CD8-positive, alpha-beta memory T cell (primary cell): ENCODE measurements at regions not wholly inside any gene's neighbourhood (a gene's known extent, or its start where the extent isn't known, plus 50 kb on each side); places are given as distances from the start of the nearest gene placed in this dataset.

ENCODE experiments used
- CTCF ChIA-PET: fragments of 350-600 bp; sonication (Branson Sonifier 250); formaldehyde crosslinking; loops from one replicate; lab custom pipeline; 2021; ENCODE audit warnings: antibody characterized with exemption; lab: Charles Lee
- POLR2A ChIA-PET: fragments of 350-600 bp; sonication (Branson Sonifier 250); formaldehyde crosslinking; loops from one replicate; lab custom pipeline; 2021; ENCODE audit warnings: antibody characterized with exemption; lab: Charles Lee
- DNase-seq, 5 donors: peaks; one replicate each; pipeline versions ENCODE4 v3.0.0 to v3.0.0-alpha.2; 2020 to 2022; ENCODE audit warnings: mixed read lengths in 1 of 5
- H3K27ac ChIP-seq: one replicate; pipeline ENCODE4 v1.7.0; 2013; ENCODE audit warnings: low read depth, mild to moderate bottlenecking, low read length, moderate library complexity
- H3K27me3 ChIP-seq: 2 replicates; pipeline ENCODE4 v1.7.0; 2013; ENCODE audit warnings: low read length, mild to moderate bottlenecking; ENCODE audit not compliant: insufficient read depth, poor library complexity, severe bottlenecking
- H3K36me3 ChIP-seq: 2 replicates; pipeline ENCODE4 v1.7.0; 2013; ENCODE audit warnings: mild to moderate bottlenecking, low read length, moderate library complexity; ENCODE audit not compliant: insufficient read depth
- H3K4me1 ChIP-seq: 2 replicates; pipeline ENCODE4 v1.7.0; 2013; ENCODE audit warnings: mild to moderate bottlenecking, low read length, moderate library complexity; ENCODE audit not compliant: insufficient read depth
- H3K4me3 ChIP-seq: 2 replicates; pipeline ENCODE4 v1.7.0; 2013; ENCODE audit warnings: mild to moderate bottlenecking, low read length
- H3K9me3 ChIP-seq: 2 replicates; pipeline ENCODE4 v1.7.0; 2013; ENCODE audit warnings: mild to moderate bottlenecking, low read length
- H3K27ac Mint-ChIP-seq, 8 donors: one replicate each; pipeline ENCODE4 v1.8.0; 2020 to 2021; ENCODE audit warnings: mixed read lengths in 8 of 8, mild to moderate bottlenecking in 6 of 8, inconsistent platforms in 3 of 8, moderate library complexity in 3 of 8
- H3K27me3 Mint-ChIP-seq, 2 donors: one replicate each; pipeline ENCODE4 v1.8.0; 2020 to 2021; ENCODE audit warnings: mixed read lengths in 2 of 2, mild to moderate bottlenecking in 1 of 2, moderate library complexity in 1 of 2
- H3K36me3 Mint-ChIP-seq, 3 donors: one replicate each; pipeline ENCODE4 v1.8.0; 2020 to 2021; ENCODE audit warnings: mixed read lengths in 3 of 3, inconsistent platforms in 1 of 3, mild to moderate bottlenecking in 1 of 3
- H3K4me1 Mint-ChIP-seq, 3 donors: one replicate each; pipeline ENCODE4 v1.8.0; 2020 to 2021; ENCODE audit warnings: mixed read lengths in 3 of 3, inconsistent platforms in 1 of 3, mild to moderate bottlenecking in 1 of 3
- H3K4me3 Mint-ChIP-seq, 7 donors: one replicate each; pipeline ENCODE4 v1.8.0; 2020 to 2021; ENCODE audit warnings: mixed read lengths in 7 of 7, mild to moderate bottlenecking in 6 of 7, moderate library complexity in 4 of 7, inconsistent platforms in 2 of 7
- H3K9me3 Mint-ChIP-seq, 5 donors: one replicate each; pipeline ENCODE4 v1.8.0; 2020 to 2022; ENCODE audit warnings: mixed read lengths in 5 of 5, mild to moderate bottlenecking in 3 of 5, moderate library complexity in 2 of 5, inconsistent platforms in 1 of 5

GRCh38 chr19:30236587-30236986, 135.6 kb upstream of the ZNF536 start:
- Mint-ChIP-seq H3K36me3 (no peaks in the 10 kb centered on the region), H3K4me3 (no peak overlapping the region), H3K27ac (no peak overlapping the region), H3K9me3 (peaks cover 0 to 2% (median 0%) of the 10 kb centered on the region in 5 donors), H3K27me3 (peaks cover 22 to 47% of the 10 kb centered on the region in 2 donors), H3K4me1 (no peaks in the 10 kb centered on the region)
- no peaks in the 10 kb centered on the region for H3K4me1 ChIP-seq
- H3K9me3 ChIP-seq = no peaks in the 10 kb centered on the region
- H3K36me3 ChIP-seq = no peaks in the 10 kb centered on the region
- H3K27ac ChIP-seq = no peak overlapping the region
- H3K27me3 ChIP-seq = no peaks in the 10 kb centered on the region
- ChIA-PET POLR2A (no interaction called here), CTCF (no interaction called here)
- H3K4me3 ChIP-seq = no peak overlapping the region
- no peak for DNase-seq

GRCh38 chr19:30237140-30237539, 135.0 kb upstream of the ZNF536 start:
- DNase-seq = no peak
- H3K27ac ChIP-seq = no peak overlapping the region
- H3K4me3 Mint-ChIP-seq = no peak overlapping the region
- POLR2A ChIA-PET = no interaction called here
- H3K9me3 ChIP-seq = no peaks in the 10 kb centered on the region
- CTCF ChIA-PET = no interaction called here
- H3K36me3 Mint-ChIP-seq = no peaks in the 10 kb centered on the region
- no peaks in the 10 kb centered on the region for H3K36me3 ChIP-seq
- no peaks in the 10 kb centered on the region for H3K4me1 Mint-ChIP-seq
- no peak overlapping the region for H3K27ac Mint-ChIP-seq
- no peak overlapping the region for H3K4me3 ChIP-seq
- H3K27me3 ChIP-seq = no peaks in the 10 kb centered on the region
- peaks cover 20 to 44% of the 10 kb centered on the region in 2 donors for H3K27me3 Mint-ChIP-seq
- peaks cover 0 to 2% (median 0%) of the 10 kb centered on the region in 5 donors for H3K9me3 Mint-ChIP-seq
- H3K4me1 ChIP-seq = no peaks in the 10 kb centered on the region

GRCh38 chr19:30240904-30241695, 131.1 kb upstream of the ZNF536 start:
- H3K4me1 Mint-ChIP-seq = no peaks in the 10 kb centered on the region
- POLR2A ChIA-PET = no interaction called here
- H3K36me3 Mint-ChIP-seq = no peaks in the 10 kb centered on the region
- CTCF ChIA-PET = no interaction called here
- Histone ChIP-seq H3K27me3 (no peaks in the 10 kb centered on the region), H3K4me1 (no peaks in the 10 kb centered on the region), H3K36me3 (no peaks in the 10 kb centered on the region), H3K4me3 (no peak overlapping the region), H3K9me3 (no peaks in the 10 kb centered on the region), H3K27ac (no peak overlapping the region)
- DNase-seq = no peak
- peaks cover 8 to 23% of the 10 kb centered on the region in 2 donors for H3K27me3 Mint-ChIP-seq
- no peak overlapping the region for H3K27ac Mint-ChIP-seq
- H3K9me3 Mint-ChIP-seq = peaks cover 0 to 2% (median 0%) of the 10 kb centered on the region in 5 donors
- H3K4me3 Mint-ChIP-seq = no peak overlapping the region

GRCh38 chr19:30244533-30244932, 127.7 kb upstream of the ZNF536 start:
- Histone ChIP-seq H3K9me3 (no peaks in the 10 kb centered on the region), H3K36me3 (no peaks in the 10 kb centered on the region), H3K27ac (no peak overlapping the region), H3K4me1 (no peaks in the 10 kb centered on the region), H3K4me3 (no peak overlapping the region), H3K27me3 (no peaks in the 10 kb centered on the region)
- Mint-ChIP-seq H3K9me3 (peaks cover 0 to 3% (median 0%) of the 10 kb centered on the region in 5 donors), H3K4me1 (no peaks in the 10 kb centered on the region), H3K27ac (no peak overlapping the region), H3K36me3 (no peaks in the 10 kb centered on the region), H3K4me3 (no peak overlapping the region), H3K27me3 (peaks cover 0 to 15% of the 10 kb centered on the region in 2 donors)
- ChIA-PET POLR2A (no interaction called here), CTCF (no interaction called here)
- no peak for DNase-seq

GRCh38 chr19:30245401-30246039, 126.7 kb upstream of the ZNF536 start:
- no peak for DNase-seq
- H3K4me3 Mint-ChIP-seq = no peak overlapping the region
- peaks cover 4 to 19% of the 10 kb centered on the region in 2 donors for H3K27me3 Mint-ChIP-seq
- H3K27ac Mint-ChIP-seq = no peak overlapping the region
- H3K9me3 Mint-ChIP-seq = peaks cover 0 to 3% (median 0%) of the 10 kb centered on the region in 5 donors
- H3K4me3 ChIP-seq = no peak overlapping the region
- no peaks in the 10 kb centered on the region for H3K4me1 Mint-ChIP-seq
- no peaks in the 10 kb centered on the region for H3K4me1 ChIP-seq
- no peaks in the 10 kb centered on the region for H3K9me3 ChIP-seq
- no peaks in the 10 kb centered on the region for H3K27me3 ChIP-seq
- no peak overlapping the region for H3K27ac ChIP-seq
- ChIA-PET CTCF (no interaction called here), POLR2A (no interaction called here)
- no peaks in the 10 kb centered on the region for H3K36me3 ChIP-seq
- H3K36me3 Mint-ChIP-seq = no peaks in the 10 kb centered on the region

GRCh38 chr19:30249911-30250310, 122.3 kb upstream of the ZNF536 start:
- ChIA-PET CTCF (no interaction called here), POLR2A (no interaction called here)
- no peak overlapping the region for H3K27ac ChIP-seq
- no peaks in the 10 kb centered on the region for H3K36me3 Mint-ChIP-seq
- H3K27me3 ChIP-seq = peaks cover 1% of the 10 kb centered on the region
- peaks cover 9 to 49% of the 10 kb centered on the region in 2 donors for H3K27me3 Mint-ChIP-seq
- peaks cover 0 to 6% (median 0%) of the 10 kb centered on the region in 5 donors for H3K9me3 Mint-ChIP-seq
- no peak overlapping the region for H3K27ac Mint-ChIP-seq
- no peaks in the 10 kb centered on the region for H3K4me1 Mint-ChIP-seq
- no peaks in the 10 kb centered on the region for H3K9me3 ChIP-seq
- DNase-seq = no peak
- no peak overlapping the region for H3K4me3 ChIP-seq
- no peak overlapping the region for H3K4me3 Mint-ChIP-seq
- no peaks in the 10 kb centered on the region for H3K36me3 ChIP-seq
- no peaks in the 10 kb centered on the region for H3K4me1 ChIP-seq

GRCh38 chr19:30252214-30252613, 120.0 kb upstream of the ZNF536 start:
- Mint-ChIP-seq H3K9me3 (peaks cover 0 to 8% (median 0%) of the 10 kb centered on the region in 5 donors), H3K27ac (no peak overlapping the region), H3K36me3 (no peaks in the 10 kb centered on the region), H3K4me1 (no peaks in the 10 kb centered on the region), H3K4me3 (no peak overlapping the region), H3K27me3 (peaks cover 19 to 63% of the 10 kb centered on the region in 2 donors)
- H3K9me3 ChIP-seq = no peaks in the 10 kb centered on the region
- H3K27me3 ChIP-seq = peaks cover 4% of the 10 kb centered on the region
- POLR2A ChIA-PET = no interaction called here
- no peak for DNase-seq
- no peak overlapping the region for H3K4me3 ChIP-seq
- H3K36me3 ChIP-seq = no peaks in the 10 kb centered on the region
- H3K27ac ChIP-seq = no peak overlapping the region
- no peaks in the 10 kb centered on the region for H3K4me1 ChIP-seq
- CTCF ChIA-PET = no interaction called here

GRCh38 chr19:30253581-30253996, 118.6 kb upstream of the ZNF536 start:
- POLR2A ChIA-PET = no interaction called here
- H3K4me1 ChIP-seq = no peaks in the 10 kb centered on the region
- Mint-ChIP-seq H3K27me3 (peaks cover 21 to 74% of the 10 kb centered on the region in 2 donors), H3K9me3 (peaks cover 0 to 8% (median 0%) of the 10 kb centered on the region in 5 donors), H3K27ac (no peak overlapping the region), H3K4me1 (no peaks in the 10 kb centered on the region), H3K4me3 (no peak overlapping the region), H3K36me3 (no peaks in the 10 kb centered on the region)
- H3K4me3 ChIP-seq = no peak overlapping the region
- no peaks in the 10 kb centered on the region for H3K36me3 ChIP-seq
- DNase-seq = no peak
- H3K9me3 ChIP-seq = no peaks in the 10 kb centered on the region
- CTCF ChIA-PET = no interaction called here
- H3K27me3 ChIP-seq = peaks cover 4% of the 10 kb centered on the region
- H3K27ac ChIP-seq = no peak overlapping the region
